Loucy (cell line): ENCODE measurements at regions not wholly inside any gene's neighbourhood (a gene's known extent, or its start where the extent isn't known, plus 50 kb on each side); places are given as distances from the start of the nearest gene placed in this dataset.

Experiments
- H2AFZ ChIP-seq: fragments of 200-600 bp; sonication (generic); 2 replicates; pipeline ENCODE4 v1.6.0; 2016; ENCODE audit warnings: antibody characterized with exemption, mild to moderate bottlenecking, low read length, moderate library complexity
- H3F3A ChIP-seq: fragments of 200-600 bp; 2 replicates; pipeline ENCODE4 v1.6.0; 2016; ENCODE audit warnings: antibody characterized with exemption, low read depth, mild to moderate bottlenecking
- H3K27me3 ChIP-seq: fragments of 200-600 bp; sonication (generic); 2 replicates; pipeline ENCODE4 v1.6.1; 2014; ENCODE audit warnings: low read length, mild to moderate bottlenecking; ENCODE audit not compliant: insufficient read depth, poor library complexity, severe bottlenecking
- H3K36me3 ChIP-seq: fragments of 200-600 bp; sonication (generic); 2 replicates; pipeline ENCODE4 v1.6.1; 2016; ENCODE audit warnings: low read length; ENCODE audit not compliant: insufficient read depth
- H3K4me1 ChIP-seq: fragments of 200-600 bp; sonication (generic); 2 replicates; pipeline ENCODE4 v1.5.1; 2014; ENCODE audit warnings: low read length, mild to moderate bottlenecking; ENCODE audit not compliant: insufficient read depth, poor library complexity, severe bottlenecking
- H3K4me2 ChIP-seq: fragments of 200-600 bp; sonication (generic); 2 replicates; pipeline ENCODE4 v1.6.0; 2014; ENCODE audit warnings: antibody characterized with exemption, low read length, low read depth, mild to moderate bottlenecking; ENCODE audit not compliant: poor library complexity, severe bottlenecking
- H3K4me3 ChIP-seq: fragments of 200-600 bp; sonication (generic); 2 replicates; pipeline ENCODE4 v1.5.1; 2014; ENCODE audit warnings: low read length, mild to moderate bottlenecking, mixed read lengths; ENCODE audit not compliant: poor library complexity, severe bottlenecking
- H3K79me2 ChIP-seq: fragments of 200-600 bp; sonication (generic); 2 replicates; pipeline ENCODE4 v1.6.1; 2014; ENCODE audit warnings: low read length; ENCODE audit not compliant: insufficient read depth
- H3K9ac ChIP-seq: fragments of 200-600 bp; sonication (generic); 2 replicates; pipeline ENCODE4 v1.6.0; 2014; ENCODE audit warnings: mild to moderate bottlenecking, low read depth, low read length, moderate library complexity; ENCODE audit not compliant: poor library complexity, severe bottlenecking
- H3K9me2 ChIP-seq: fragments of 200-600 bp; sonication (generic); replicated peaks from 2 replicates; pipeline ENCODE4 v1.6.1; 2016; ENCODE audit warnings: low read depth, low read length, mixed read lengths
- H3K9me3 ChIP-seq: fragments of 200-600 bp; sonication (generic); 2 replicates; pipeline ENCODE4 v1.6.1; 2014; ENCODE audit warnings: mild to moderate bottlenecking, antibody characterized with exemption, low read length, low read depth; ENCODE audit not compliant: insufficient read depth
- H4K20me1 ChIP-seq: fragments of 200-600 bp; sonication (generic); 2 replicates; pipeline ENCODE4 v1.6.0; 2014; ENCODE audit warnings: antibody characterized with exemption, low read length, mild to moderate bottlenecking; ENCODE audit not compliant: insufficient read depth, poor library complexity, severe bottlenecking
- CTCF ChIP-seq: fragments of 200-600 bp; sonication (generic); conservative IDR thresholded peaks from 2 replicates; pipeline ENCODE4 v1.5.1; 2014; ENCODE audit warnings: mild to moderate bottlenecking, antibody characterized with exemption, low read length
- EZH2phosphoT487 ChIP-seq: fragments of 200-600 bp; IDR thresholded peaks from 2 replicates; pipeline ENCODE4 v1.6.1; 2018; ENCODE audit warnings: antibody characterized with exemption, mild to moderate bottlenecking, moderate library complexity, borderline replicate concordance

- Histone ChIP-seq H3K4me1 (peaks cover 8% of the 10 kb centered on the region), H3K9me3 (no peaks in the 10 kb centered on the region), H3K27me3 (no peaks in the 10 kb centered on the region), H3K79me2 (no peaks in the 10 kb centered on the region), H3K9me2 (no peaks in the 10 kb centered on the region), H3K4me2 (no peak overlapping the region), H3K4me3 (no peak overlapping the region), H4K20me1 (no peaks in the 10 kb centered on the region), H3K36me3 (no peaks in the 10 kb centered on the region), H3F3A (no peaks in the 10 kb centered on the region), H3K9ac (no peak overlapping the region), H2AFZ (no peak overlapping the region)
- no peak for TF ChIP-seq EZH2phosphoT487
- no peak for TF ChIP-seq CTCF
Observed at GRCh38 chr2:223232285-223232684, 180.3 kb downstream of the KCNE4 start.

- Histone ChIP-seq H3K79me2 (no peaks in the 10 kb centered on the region), H3K4me2 (no peak overlapping the region), H3F3A (no peaks in the 10 kb centered on the region), H3K9ac (no peak overlapping the region), H3K27me3 (no peaks in the 10 kb centered on the region), H3K9me3 (no peaks in the 10 kb centered on the region), H3K4me3 (no peak overlapping the region), H2AFZ (no peak overlapping the region), H3K4me1 (peaks cover 8% of the 10 kb centered on the region), H3K9me2 (no peaks in the 10 kb centered on the region), H3K36me3 (no peaks in the 10 kb centered on the region), H4K20me1 (no peaks in the 10 kb centered on the region)
- TF ChIP-seq EZH2phosphoT487 (no peak), CTCF (no peak)
Observed at GRCh38 chr2:223232896-223233295, 180.9 kb downstream of the KCNE4 start.

- Histone ChIP-seq H3K9me3 (no peaks in the 10 kb centered on the region), H3K27me3 (no peaks in the 10 kb centered on the region), H2AFZ (no peak overlapping the region), H3F3A (no peaks in the 10 kb centered on the region), H3K36me3 (no peaks in the 10 kb centered on the region), H3K4me1 (peaks cover 2% of the 10 kb centered on the region), H3K9me2 (no peaks in the 10 kb centered on the region), H4K20me1 (no peaks in the 10 kb centered on the region), H3K79me2 (no peaks in the 10 kb centered on the region), H3K9ac (no peak overlapping the region), H3K4me2 (no peak overlapping the region), H3K4me3 (no peak overlapping the region)
- TF ChIP-seq CTCF: no peak
- TF ChIP-seq EZH2phosphoT487: no peak
Observed at GRCh38 chr2:223235986-223236385, 184.0 kb downstream of the KCNE4 start.
